DND-41 (cell line): ENCODE measurements at regions not wholly inside any gene's neighbourhood (a gene's known extent, or its start where the extent isn't known, plus 50 kb on each side); places are given as distances from the start of the nearest gene placed in this dataset.

Experiments used
- ATAC-seq: fragments of 200-7000 bp; cut with Tn5 transposase; 3 replicates; pipeline ENCODE4 v1.9.1; 2021; ENCODE audit warnings: low read depth; ENCODE audit not compliant: insufficient read depth
- DNase-seq: peaks from one replicate; pipeline ENCODE4 v3.0.0-alpha.2; 2020
- H2AFZ ChIP-seq: 2 replicates; pipeline ENCODE4 v1.6.0; 2012; ENCODE audit warnings: low read depth, low read length
- H3K27ac ChIP-seq: 2 replicates; pipeline ENCODE4 v1.5.1; 2012; ENCODE audit warnings: low read length, inconsistent platforms
- H3K27me3 ChIP-seq: fragments of 200-600 bp; sonication (generic); 2 replicates; pipeline ENCODE4 v1.6.0; 2012; ENCODE audit warnings: low read length, mild to moderate bottlenecking, inconsistent platforms; ENCODE audit not compliant: insufficient read depth, poor library complexity
- H3K36me3 ChIP-seq: 2 replicates; pipeline ENCODE4 v1.5.1; 2012; ENCODE audit warnings: low read length, inconsistent platforms; ENCODE audit not compliant: insufficient read depth
- H3K4me1 ChIP-seq: 2 replicates; pipeline ENCODE4 v1.5.1; 2012; ENCODE audit warnings: mild to moderate bottlenecking, low read length; ENCODE audit not compliant: insufficient read depth
- H3K4me2 ChIP-seq: 2 replicates; pipeline ENCODE4 v1.6.0; 2012; ENCODE audit warnings: mild to moderate bottlenecking, moderate library complexity, low read length, inconsistent platforms; ENCODE audit not compliant: insufficient read depth
- H3K4me3 ChIP-seq, 2 experiments: fragments of 200-600 bp in 1 of 2; shearing (Covaris generic) in 1 of 2; 2 replicates each; pipeline ENCODE4 v1.5.1; 2012 to 2016; ENCODE audit warnings: inconsistent platforms in 2 of 2, low read length in 2 of 2, mild to moderate bottlenecking in 2 of 2, low read depth in 1 of 2, moderate library complexity in 1 of 2
- H3K79me2 ChIP-seq: 2 replicates; pipeline ENCODE4 v1.6.0; 2012; ENCODE audit warnings: low read length, inconsistent platforms; ENCODE audit not compliant: insufficient read depth
- H3K9ac ChIP-seq: 2 replicates; pipeline ENCODE4 v1.6.0; 2012; ENCODE audit warnings: low read depth, mild to moderate bottlenecking, inconsistent platforms, low read length, moderate library complexity
- H3K9me3 ChIP-seq: 2 replicates; pipeline ENCODE4 v1.5.1; 2012; ENCODE audit warnings: low read length, moderate library complexity, mild to moderate bottlenecking, inconsistent platforms; ENCODE audit not compliant: insufficient read depth, severe bottlenecking
- H4K20me1 ChIP-seq: 2 replicates; pipeline ENCODE4 v1.6.0; 2012; ENCODE audit warnings: low read length; ENCODE audit not compliant: insufficient read depth
- EZH2 ChIP-seq: IDR thresholded peaks from 3 replicates; pipeline ENCODE4 v1.6.1; 2012; ENCODE audit warnings: borderline replicate concordance, low read depth, mild to moderate bottlenecking, moderate library complexity, low read length, inconsistent platforms; ENCODE audit not compliant: severe bottlenecking
- TF ChIP-seq, protein P1 (sequence below): IDR thresholded peaks from 2 replicates; pipeline ENCODE4 v1.5.1; 2012; ENCODE audit warnings: borderline replicate concordance, low read length, moderate library complexity, mild to moderate bottlenecking; ENCODE audit not compliant: poor library complexity, severe bottlenecking; ENCODE audit errors: extremely low read depth

DNA sequence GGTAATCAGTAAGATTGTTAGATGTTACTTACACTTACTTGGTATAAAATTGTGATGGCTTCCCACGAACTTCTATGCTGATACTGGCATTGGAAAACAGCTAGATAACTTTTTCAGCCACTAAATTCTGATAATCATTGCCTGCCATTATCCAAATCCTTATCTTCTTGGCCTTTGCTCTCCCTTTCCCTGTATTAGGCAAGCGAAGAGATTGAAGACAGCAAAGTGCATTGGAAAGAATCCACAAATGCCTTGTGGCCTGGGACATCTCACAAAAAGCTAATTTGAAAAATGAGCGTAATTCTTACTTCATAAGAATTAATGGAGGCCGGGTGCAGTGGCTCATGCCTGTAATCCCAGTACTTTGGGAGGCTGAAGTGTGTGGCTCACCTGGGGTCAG, 79.5 kb upstream of the MARCKS start:
- no peaks in the 10 kb centered on the region for H3K36me3 ChIP-seq
- no peak overlapping the region for H3K27ac ChIP-seq
- ATAC-seq, result no peak
- H3K27me3 ChIP-seq, result no peaks in the 10 kb centered on the region
- H3K4me2 ChIP-seq, result no peak overlapping the region
- no peaks in the 10 kb centered on the region for H3K4me1 ChIP-seq
- H3K9me3 ChIP-seq, result no peaks in the 10 kb centered on the region
- no peak overlapping the region for H3K4me3 ChIP-seq
- TF ChIP-seq, protein P1, sequence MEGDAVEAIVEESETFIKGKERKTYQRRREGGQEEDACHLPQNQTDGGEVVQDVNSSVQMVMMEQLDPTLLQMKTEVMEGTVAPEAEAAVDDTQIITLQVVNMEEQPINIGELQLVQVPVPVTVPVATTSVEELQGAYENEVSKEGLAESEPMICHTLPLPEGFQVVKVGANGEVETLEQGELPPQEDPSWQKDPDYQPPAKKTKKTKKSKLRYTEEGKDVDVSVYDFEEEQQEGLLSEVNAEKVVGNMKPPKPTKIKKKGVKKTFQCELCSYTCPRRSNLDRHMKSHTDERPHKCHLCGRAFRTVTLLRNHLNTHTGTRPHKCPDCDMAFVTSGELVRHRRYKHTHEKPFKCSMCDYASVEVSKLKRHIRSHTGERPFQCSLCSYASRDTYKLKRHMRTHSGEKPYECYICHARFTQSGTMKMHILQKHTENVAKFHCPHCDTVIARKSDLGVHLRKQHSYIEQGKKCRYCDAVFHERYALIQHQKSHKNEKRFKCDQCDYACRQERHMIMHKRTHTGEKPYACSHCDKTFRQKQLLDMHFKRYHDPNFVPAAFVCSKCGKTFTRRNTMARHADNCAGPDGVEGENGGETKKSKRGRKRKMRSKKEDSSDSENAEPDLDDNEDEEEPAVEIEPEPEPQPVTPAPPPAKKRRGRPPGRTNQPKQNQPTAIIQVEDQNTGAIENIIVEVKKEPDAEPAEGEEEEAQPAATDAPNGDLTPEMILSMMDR, result no peak
- no peak for TF ChIP-seq EZH2
- H3K79me2 ChIP-seq, result no peaks in the 10 kb centered on the region
- no peak overlapping the region for H3K9ac ChIP-seq
- H2AFZ ChIP-seq, result no peak overlapping the region
- no peaks in the 10 kb centered on the region for H4K20me1 ChIP-seq
- DNase-seq, result no peak

DNA sequence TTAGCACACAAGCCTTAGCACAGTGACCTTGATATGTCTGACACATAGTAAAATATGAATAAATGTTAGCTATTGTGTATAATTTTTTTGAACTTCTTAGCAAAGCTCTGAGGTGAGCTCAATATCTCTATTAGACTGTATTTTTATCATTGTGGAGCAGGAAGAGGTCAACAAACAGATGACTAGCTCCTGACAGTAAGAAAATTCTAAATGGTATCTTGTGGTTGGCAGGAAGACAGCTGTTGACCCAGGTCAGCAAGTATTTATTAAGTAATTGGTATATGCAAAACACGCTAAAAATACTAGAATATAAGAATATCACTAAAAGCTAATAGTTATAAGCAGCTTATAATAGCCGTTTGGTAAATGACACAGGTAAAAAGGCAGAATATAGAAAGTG, 77.5 kb upstream of the MARCKS start:
- no peaks in the 10 kb centered on the region for H3K27me3 ChIP-seq
- no peak overlapping the region for H3K27ac ChIP-seq
- no peaks in the 10 kb centered on the region for H3K36me3 ChIP-seq
- ATAC-seq (no peak), DNase-seq (no peak)
- no peaks in the 10 kb centered on the region for H3K9me3 ChIP-seq
- H3K9ac ChIP-seq, result no peak overlapping the region
- no peaks in the 10 kb centered on the region for H4K20me1 ChIP-seq
- H2AFZ ChIP-seq, result no peak overlapping the region
- H3K4me2 ChIP-seq, result no peak overlapping the region
- no peak overlapping the region for H3K4me3 ChIP-seq
- TF ChIP-seq EZH2, result no peak
- TF ChIP-seq, protein P1, result no peak
- no peaks in the 10 kb centered on the region for H3K4me1 ChIP-seq
- H3K79me2 ChIP-seq, result no peaks in the 10 kb centered on the region

DNA sequence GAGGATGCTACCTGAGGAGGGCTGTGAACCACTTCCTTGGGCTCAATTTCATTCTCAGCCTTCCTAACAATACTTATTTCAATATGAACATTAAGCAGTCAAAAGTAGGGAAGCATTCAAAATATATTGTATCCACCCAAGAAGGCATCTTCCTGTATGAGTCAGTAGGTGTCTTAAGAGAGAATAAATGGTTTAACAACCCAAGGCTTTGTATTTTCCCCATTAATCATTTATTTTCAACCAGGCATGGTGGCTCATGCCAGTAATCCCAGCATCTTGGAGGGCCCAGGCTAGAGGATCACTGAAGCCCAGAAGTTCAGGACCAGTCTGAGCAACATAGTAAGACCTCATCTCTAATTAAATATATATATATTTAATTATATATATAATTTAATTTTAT, 74.5 kb upstream of the MARCKS start:
- H3K9me3 ChIP-seq, result no peaks in the 10 kb centered on the region
- no peak overlapping the region for H3K4me2 ChIP-seq
- TF ChIP-seq EZH2, result no peak
- TF ChIP-seq, protein P1, result no peak
- H3K79me2 ChIP-seq, result no peaks in the 10 kb centered on the region
- no peaks in the 10 kb centered on the region for H3K4me1 ChIP-seq
- H3K27ac ChIP-seq, result no peak overlapping the region
- H3K4me3 ChIP-seq, result no peak overlapping the region
- no peaks in the 10 kb centered on the region for H4K20me1 ChIP-seq
- no peak overlapping the region for H2AFZ ChIP-seq
- DNase-seq, result no peak
- no peaks in the 10 kb centered on the region for H3K27me3 ChIP-seq
- H3K36me3 ChIP-seq, result no peaks in the 10 kb centered on the region
- no peak for ATAC-seq
- H3K9ac ChIP-seq, result no peak overlapping the region

DNA sequence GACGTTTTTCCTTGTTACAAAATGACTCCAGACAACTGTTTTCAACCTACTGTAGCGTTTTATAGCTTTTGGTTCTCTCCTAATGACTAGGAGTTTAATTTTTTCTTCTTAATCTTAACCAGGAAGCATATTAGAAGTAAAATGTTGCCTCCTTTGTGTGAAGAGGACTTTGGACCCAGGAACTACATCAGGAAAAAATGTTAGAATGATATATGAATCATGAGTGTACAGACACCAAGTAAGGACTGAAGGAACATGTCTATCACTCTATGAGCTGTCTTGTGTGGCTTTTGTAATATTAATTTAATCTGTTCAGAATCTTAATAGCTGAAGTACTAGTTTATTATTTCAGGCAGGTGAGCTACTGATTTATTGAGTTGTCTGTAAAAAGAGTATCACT, 71.0 kb upstream of the MARCKS start:
- Histone ChIP-seq H3K27ac (no peak overlapping the region), H3K79me2 (no peaks in the 10 kb centered on the region), H3K4me3 (no peak overlapping the region), H4K20me1 (no peaks in the 10 kb centered on the region), H3K4me1 (no peaks in the 10 kb centered on the region), H3K36me3 (no peaks in the 10 kb centered on the region), H3K9me3 (no peaks in the 10 kb centered on the region), H3K9ac (no peak overlapping the region), H3K27me3 (no peaks in the 10 kb centered on the region), H2AFZ (no peak overlapping the region), H3K4me2 (no peak overlapping the region)
- DNase-seq (no peak), ATAC-seq (no peak)
- TF ChIP-seq, protein P1, result no peak
- no peak for TF ChIP-seq EZH2
